ENCODE measurements at regions not wholly inside any gene's neighbourhood (a gene's known extent, or its start where the extent isn't known, plus 50 kb on each side); places are given as distances from the start of the nearest gene placed in this dataset.

DNA sequence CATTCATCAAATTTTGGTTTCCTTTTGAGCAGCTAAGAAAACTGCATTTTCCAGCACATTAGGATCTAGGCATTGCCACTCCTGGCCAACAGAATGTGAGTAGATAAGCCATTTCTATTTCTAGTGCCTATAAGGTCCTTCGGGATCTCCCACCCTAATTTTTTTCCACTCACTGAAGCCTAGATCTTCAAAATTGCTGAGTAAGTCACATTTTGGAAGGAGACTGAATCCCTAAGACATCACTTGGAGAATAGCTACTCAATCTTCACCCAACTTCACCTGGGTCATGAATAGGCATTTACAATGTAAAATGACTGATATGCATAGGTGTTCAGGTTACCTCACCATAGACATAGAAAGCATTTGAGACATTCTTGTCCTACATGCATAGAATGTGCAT lies 548.1 kb upstream of the GYPC start:
- Histone ChIP-seq H3K9me3 (peaks cover 0 to 23% (median 17%) of the 10 kb centered on the region in 8 donors), H3K27ac (no peak overlapping the region), H3K36me3 (no peaks in the 10 kb centered on the region), H3K4me3 (no peak overlapping the region), H3K4me1 (no peaks in the 10 kb centered on the region), H3K27me3 (replicated peaks in 1 of 7) (no peaks in the 10 kb centered on the region)
- 50 to 97% (median 89%) methylated on average over 1 of the region's 1 CpG for WGBS, 5 donors
- no peak for DNase-seq
- TF ChIP-seq, protein P1, sequence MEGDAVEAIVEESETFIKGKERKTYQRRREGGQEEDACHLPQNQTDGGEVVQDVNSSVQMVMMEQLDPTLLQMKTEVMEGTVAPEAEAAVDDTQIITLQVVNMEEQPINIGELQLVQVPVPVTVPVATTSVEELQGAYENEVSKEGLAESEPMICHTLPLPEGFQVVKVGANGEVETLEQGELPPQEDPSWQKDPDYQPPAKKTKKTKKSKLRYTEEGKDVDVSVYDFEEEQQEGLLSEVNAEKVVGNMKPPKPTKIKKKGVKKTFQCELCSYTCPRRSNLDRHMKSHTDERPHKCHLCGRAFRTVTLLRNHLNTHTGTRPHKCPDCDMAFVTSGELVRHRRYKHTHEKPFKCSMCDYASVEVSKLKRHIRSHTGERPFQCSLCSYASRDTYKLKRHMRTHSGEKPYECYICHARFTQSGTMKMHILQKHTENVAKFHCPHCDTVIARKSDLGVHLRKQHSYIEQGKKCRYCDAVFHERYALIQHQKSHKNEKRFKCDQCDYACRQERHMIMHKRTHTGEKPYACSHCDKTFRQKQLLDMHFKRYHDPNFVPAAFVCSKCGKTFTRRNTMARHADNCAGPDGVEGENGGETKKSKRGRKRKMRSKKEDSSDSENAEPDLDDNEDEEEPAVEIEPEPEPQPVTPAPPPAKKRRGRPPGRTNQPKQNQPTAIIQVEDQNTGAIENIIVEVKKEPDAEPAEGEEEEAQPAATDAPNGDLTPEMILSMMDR (IDR thresholded peaks at IDR 0.05 in 8 of 11, conservative IDR thresholded peaks at IDR 0.05 in 3 of 11), result no peak
- TF ChIP-seq POLR2AphosphoS5 (IDR thresholded peaks at IDR 0.05) (no peak), POLR2A (IDR thresholded peaks at IDR 0.05) (no peak)
- intact Hi-C loops (cut with DNase I; ENCODE audit: low total_unique reads), result no loop called here

GRCh38 chr2:126115975-126116374 lies 540.0 kb upstream of the GYPC start:
- intact Hi-C loops (cut with DNase I; ENCODE audit: low total_unique reads), result no loop called here
- Histone ChIP-seq H3K9me3 (no peaks in the 10 kb centered on the region), H3K36me3 (no peaks in the 10 kb centered on the region), H3K27me3 (replicated peaks in 1 of 7) (no peaks in the 10 kb centered on the region), H3K27ac (no peak overlapping the region), H3K4me1 (no peaks in the 10 kb centered on the region), H3K4me3 (no peak overlapping the region)
- no peak for DNase-seq
- 79 to 90% (median 83%) methylated on average over 2 of the region's 2 CpGs for WGBS, 5 donors
- no peak for TF ChIP-seq POLR2AphosphoS5 (IDR thresholded peaks at IDR 0.05)
- TF ChIP-seq, protein P1 (IDR thresholded peaks at IDR 0.05 in 8 of 11, conservative IDR thresholded peaks at IDR 0.05 in 3 of 11), result no peak
- TF ChIP-seq POLR2A (IDR thresholded peaks at IDR 0.05), result no peak

GRCh38 chr2:126117886-126118285 lies 538.1 kb upstream of the GYPC start:
- Histone ChIP-seq H3K36me3 (no peaks in the 10 kb centered on the region), H3K4me1 (no peaks in the 10 kb centered on the region), H3K27me3 (replicated peaks in 1 of 7) (no peaks in the 10 kb centered on the region), H3K9me3 (no peaks in the 10 kb centered on the region), H3K4me3 (no peak overlapping the region), H3K27ac (no peak overlapping the region)
- intact Hi-C loops (cut with DNase I; ENCODE audit: low total_unique reads), result no loop called here
- DNase-seq, result no peak
- no peak for TF ChIP-seq POLR2A (IDR thresholded peaks at IDR 0.05)
- TF ChIP-seq POLR2AphosphoS5 (IDR thresholded peaks at IDR 0.05), result no peak
- TF ChIP-seq, protein P1 (IDR thresholded peaks at IDR 0.05 in 8 of 11, conservative IDR thresholded peaks at IDR 0.05 in 3 of 11), result no peak
- WGBS, 5 donors, result 84 to 95% (median 92%) methylated on average over 1 of the region's 1 CpG

GRCh38 chr2:126145752-126146151 lies 510.2 kb upstream of the GYPC start:
- Histone ChIP-seq H3K36me3 (no peaks in the 10 kb centered on the region), H3K27me3 (replicated peaks in 1 of 7) (no peaks in the 10 kb centered on the region), H3K9me3 (peaks cover 0 to 15% (median 14%) of the 10 kb centered on the region in 8 donors), H3K27ac (no peak overlapping the region), H3K4me3 (no peak overlapping the region), H3K4me1 (no peaks in the 10 kb centered on the region)
- TF ChIP-seq, protein P1 (IDR thresholded peaks at IDR 0.05 in 8 of 11, conservative IDR thresholded peaks at IDR 0.05 in 3 of 11), result no peak
- TF ChIP-seq POLR2AphosphoS5 (IDR thresholded peaks at IDR 0.05), result no peak
- intact Hi-C loops (cut with DNase I; ENCODE audit: low total_unique reads), result no loop called here
- WGBS, 5 donors, result 44 to 68% (median 48%) methylated on average over 1 of the region's 1 CpG
- no peak for DNase-seq

Data from spleen (tissue), 11 donors.